ENCODE measurements at regions not wholly inside any gene's neighbourhood (a gene's known extent, or its start where the extent isn't known, plus 50 kb on each side); places are given as distances from the start of the nearest gene placed in this dataset.

- no peak for FAIRE-seq
- Histone ChIP-seq H2BK5ac (ENCODE audit: low read depth, low read length) (no peak overlapping the region), H3K9me3 (ENCODE audit: insufficient read depth in 2 of 2, low read depth in 1 of 2, low read length in 1 of 2) (no peaks in the 10 kb centered on the region), H3K56ac (replicated peaks; ENCODE audit: insufficient read length, low read depth, low read length) (no peak overlapping the region), H2BK120ac (replicated peaks; ENCODE audit: low read depth, low read length) (no peak overlapping the region), H3K9ac (replicated peaks in 1 of 4; ENCODE audit: extremely low read depth in 1 of 4, low read depth in 3 of 4, low read length in 3 of 4) (no peak overlapping the region), H3K79me1 (ENCODE audit: low read depth, low read length) (no peaks in the 10 kb centered on the region), H3K18ac (ENCODE audit: extremely low read depth, low read length) (no peak overlapping the region), H3K27me3 (replicated peaks in 1 of 4; ENCODE audit: control insufficient read depth in 3 of 4, extremely low read depth in 1 of 4, insufficient read depth in 3 of 4, low read length in 3 of 4) (no peaks in the 10 kb centered on the region), H2BK12ac (ENCODE audit: low read depth, low read length) (no peak overlapping the region), H4K91ac (replicated peaks; ENCODE audit: insufficient read length, low read length) (no peak overlapping the region), H3K27ac (ENCODE audit: low read depth, low read length) (no peak overlapping the region), H2BK15ac (ENCODE audit: low read length) (no peak overlapping the region), H3K4ac (replicated peaks; ENCODE audit: insufficient read length, low read depth, low read length) (no peak overlapping the region), H3K23ac (ENCODE audit: insufficient read length) (no peak overlapping the region), H2BK20ac (ENCODE audit: low read length) (no peak overlapping the region), H2AK5ac (ENCODE audit: low read depth, low read length) (no peak overlapping the region), H3K4me2 (ENCODE audit: insufficient read depth in 1 of 2, low read depth in 2 of 2, low read length in 2 of 2) (no peak overlapping the region), H3K23me2 (ENCODE audit: low read depth, low read length) (no peaks in the 10 kb centered on the region), H3K4me3 (ENCODE audit: extremely low read depth in 1 of 4, insufficient read depth in 2 of 4, low read depth in 3 of 4, low read length in 4 of 4) (no peak overlapping the region), H3K36me3 (ENCODE audit: control insufficient read depth in 2 of 4, insufficient read depth in 4 of 4, low read length in 3 of 4) (no peaks in the 10 kb centered on the region), H2AFZ (ENCODE audit: low read length) (no peak overlapping the region), H3K14ac (ENCODE audit: insufficient read length) (no peak overlapping the region), H4K8ac (ENCODE audit: extremely low read depth, insufficient read depth, low read length) (no peak overlapping the region), H3K4me1 (replicated peaks in 1 of 4; ENCODE audit: control insufficient read depth in 3 of 4, insufficient read depth in 4 of 4, low read length in 3 of 4) (no peaks in the 10 kb centered on the region), H4K20me1 (replicated peaks in 1 of 2; ENCODE audit: control insufficient read depth in 1 of 2, insufficient read depth in 2 of 2, low read length in 2 of 2) (no peaks in the 10 kb centered on the region), H4K5ac (ENCODE audit: insufficient read length, low read depth, low read length) (no peak overlapping the region), H3K79me2 (ENCODE audit: control insufficient read depth in 1 of 2, insufficient read depth in 2 of 2, low read length in 2 of 2) (no peaks in the 10 kb centered on the region)
- TF ChIP-seq PHF8 (conservative IDR thresholded peaks at IDR 0.05; ENCODE audit: low read depth, low read length) (no peak), TAF7 (optimal IDR thresholded peaks at IDR 0.05; ENCODE audit: borderline replicate concordance, low read depth, low read length) (no peak)
- ChIA-PET POLR2A (ENCODE audit: partially characterized antibody) (no interaction called here), CTCF (ENCODE audit: partially characterized antibody) (interaction anchor here (1.3 kb wide), 1 partner anchor 57 kb away, joined by 3 read pairs; no protein-coding TSS in a partner anchor)
- WGBS, 2 experiments (ENCODE audit: extremely low coverage in 1 of 2, insufficient coverage in 1 of 2, insufficient read length in 1 of 2, insufficient replicate concordance in 2 of 2, low coverage in 1 of 2, low lambda C conversion rate in 2 of 2, missing lambda C conversion rate in 1 of 2), result 87% methylated on average over 2 of the region's 2 CpGs; no CpG with 5 or more reads in 1 of the 2 experiments
- no peak for DNase-seq (ENCODE audit: low read depth in 1 of 2, low spot score in 2 of 2)
Measured at GRCh38 chr2:48855142-48855541, 99.6 kb upstream of the LHCGR start.
